ENCODE measurements at regions not wholly inside any gene's neighbourhood (a gene's known extent, or its start where the extent isn't known, plus 50 kb on each side); places are given as distances from the start of the nearest gene placed in this dataset.

GRCh38 chr6:104632588-104632987, 227.1 kb downstream of the HACE1 start:
- TF ChIP-seq, protein P1, sequence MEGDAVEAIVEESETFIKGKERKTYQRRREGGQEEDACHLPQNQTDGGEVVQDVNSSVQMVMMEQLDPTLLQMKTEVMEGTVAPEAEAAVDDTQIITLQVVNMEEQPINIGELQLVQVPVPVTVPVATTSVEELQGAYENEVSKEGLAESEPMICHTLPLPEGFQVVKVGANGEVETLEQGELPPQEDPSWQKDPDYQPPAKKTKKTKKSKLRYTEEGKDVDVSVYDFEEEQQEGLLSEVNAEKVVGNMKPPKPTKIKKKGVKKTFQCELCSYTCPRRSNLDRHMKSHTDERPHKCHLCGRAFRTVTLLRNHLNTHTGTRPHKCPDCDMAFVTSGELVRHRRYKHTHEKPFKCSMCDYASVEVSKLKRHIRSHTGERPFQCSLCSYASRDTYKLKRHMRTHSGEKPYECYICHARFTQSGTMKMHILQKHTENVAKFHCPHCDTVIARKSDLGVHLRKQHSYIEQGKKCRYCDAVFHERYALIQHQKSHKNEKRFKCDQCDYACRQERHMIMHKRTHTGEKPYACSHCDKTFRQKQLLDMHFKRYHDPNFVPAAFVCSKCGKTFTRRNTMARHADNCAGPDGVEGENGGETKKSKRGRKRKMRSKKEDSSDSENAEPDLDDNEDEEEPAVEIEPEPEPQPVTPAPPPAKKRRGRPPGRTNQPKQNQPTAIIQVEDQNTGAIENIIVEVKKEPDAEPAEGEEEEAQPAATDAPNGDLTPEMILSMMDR (IDR thresholded peaks at IDR 0.05), result no peak
- no peak for TF ChIP-seq POLR2AphosphoS5 (IDR thresholded peaks at IDR 0.05)
- TF ChIP-seq EP300 (IDR thresholded peaks at IDR 0.05), result no peak
